ENCODE measurements at regions not wholly inside any gene's neighbourhood (a gene's known extent, or its start where the extent isn't known, plus 50 kb on each side); places are given as distances from the start of the nearest gene placed in this dataset.

DNA sequence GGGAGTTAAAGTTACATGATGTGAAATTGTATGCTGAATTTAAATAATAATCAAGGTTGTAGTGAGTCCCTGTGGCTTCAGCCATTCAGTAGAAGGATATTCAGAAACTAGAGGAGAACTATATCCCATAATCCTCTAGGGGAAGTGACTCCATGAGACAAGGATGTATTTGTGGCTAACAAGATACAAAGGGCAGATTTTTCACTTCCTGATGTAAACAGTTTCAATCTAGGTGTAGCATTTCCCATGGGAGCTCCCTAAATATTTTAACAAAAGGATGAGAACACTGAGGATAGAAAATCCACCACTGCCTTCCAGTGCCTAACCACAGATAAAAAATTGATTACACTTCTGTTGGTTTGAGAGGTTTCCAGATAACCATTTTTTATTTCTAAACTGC lies 435.4 kb upstream of the TENM3 start:
- TF ChIP-seq POLR2A (IDR thresholded peaks at IDR 0.05; ENCODE audit: low read length) (no peak), GATA1 (IDR thresholded peaks at IDR 0.05; ENCODE audit: low read depth, low read length) (no peak)

Measured in erythroblast (primary cell).